HG03442 (cell line): ENCODE measurements at regions not wholly inside any gene's neighbourhood (a gene's known extent, or its start where the extent isn't known, plus 50 kb on each side); places are given as distances from the start of the nearest gene placed in this dataset.
A peak's percentile ranks its signal among the peaks of the same experiment; 100 is the strongest.
"Not testable (repeated sequence)": the region's sequence is repeated elsewhere in the genome, so short reads cannot be mapped to it uniquely, and the experiment has no call there.

Experiments used
- ATAC-seq: cut with Tn5 transposase; IDR thresholded peaks from one replicate; pipeline ENCODE4 v1.9.1; 2021; ENCODE audit warnings: mild to moderate bottlenecking, moderate library complexity; ENCODE audit not compliant: unreplicated experiment

DNA sequence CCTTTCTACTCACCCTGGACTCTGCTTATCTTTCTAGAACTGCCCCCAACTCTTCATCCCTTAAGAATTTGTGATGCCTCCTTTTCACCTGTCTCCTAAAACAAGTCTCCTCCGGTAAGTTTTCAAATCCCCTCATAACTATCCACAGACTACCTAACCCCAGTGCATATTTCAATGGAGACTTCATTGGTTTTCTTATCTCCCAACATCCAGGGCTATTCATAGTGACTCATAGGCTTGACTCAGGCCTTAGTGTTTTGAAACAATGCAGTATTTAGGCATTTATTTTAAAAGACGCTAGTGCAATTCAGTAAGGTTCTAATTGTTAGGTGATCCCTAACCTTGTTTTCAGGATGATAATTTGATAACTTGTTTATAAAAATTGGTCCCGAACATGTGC is 399.2 kb downstream of the CPS1 start:
- ATAC-seq = no peak

DNA sequence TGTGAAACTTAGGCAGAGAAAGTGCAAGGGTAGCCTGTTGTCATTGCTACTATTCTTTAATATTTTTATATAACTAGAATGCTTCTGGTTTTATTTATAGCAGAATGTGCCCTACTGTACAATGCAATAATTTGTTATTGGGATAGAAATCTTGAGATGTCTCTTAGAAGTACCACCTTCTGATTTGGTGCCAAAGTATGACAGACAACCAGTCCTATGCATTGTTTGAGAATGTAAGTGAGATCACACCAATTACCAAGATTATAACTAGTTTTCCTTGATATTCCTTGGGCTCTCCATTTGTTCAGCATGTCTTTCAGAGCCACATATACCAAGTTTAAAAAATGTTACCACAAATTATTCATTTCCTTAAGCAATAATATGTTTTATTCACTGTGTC is 399.7 kb downstream of the CPS1 start:
- ATAC-seq = no peak

DNA sequence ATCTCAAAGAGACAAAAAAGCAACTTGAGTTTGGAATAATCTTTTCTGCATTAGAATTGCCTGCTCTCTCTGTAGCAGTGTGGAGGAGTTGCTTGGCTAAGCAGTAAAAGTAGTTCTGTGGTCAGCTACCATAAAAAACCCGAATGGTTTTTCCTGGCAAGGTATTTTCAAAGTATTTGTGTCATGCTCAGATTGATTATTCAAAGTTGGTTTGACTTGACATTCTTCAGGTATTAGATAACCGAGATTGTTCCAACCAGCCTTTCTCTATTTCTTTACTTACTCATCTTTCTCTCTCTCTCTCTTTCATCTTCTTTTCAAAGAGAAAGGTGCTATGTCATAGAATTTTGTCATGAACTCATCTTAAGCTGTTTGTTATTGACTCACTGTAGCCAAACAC is 404.9 kb downstream of the CPS1 start:
- no peak for ATAC-seq

DNA sequence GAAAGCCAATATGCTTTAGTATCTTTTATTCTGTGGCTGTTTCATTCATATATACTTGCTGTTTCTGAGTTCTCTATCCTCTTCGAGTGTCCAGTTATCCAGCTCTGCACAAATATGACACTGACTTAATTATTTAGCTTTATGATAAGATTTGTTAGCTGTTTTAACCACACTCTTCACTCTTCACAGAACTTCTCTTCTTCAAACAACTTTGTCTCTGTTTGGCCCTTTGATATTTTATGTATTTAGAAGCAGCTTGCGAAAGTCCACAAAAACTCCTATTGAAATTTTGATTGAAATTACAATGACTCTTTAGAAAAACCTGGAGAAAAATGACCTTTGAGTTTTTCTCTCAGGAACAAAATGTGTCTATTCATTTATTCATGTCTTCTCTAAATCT is 407.0 kb downstream of the CPS1 start:
- no peak for ATAC-seq

DNA sequence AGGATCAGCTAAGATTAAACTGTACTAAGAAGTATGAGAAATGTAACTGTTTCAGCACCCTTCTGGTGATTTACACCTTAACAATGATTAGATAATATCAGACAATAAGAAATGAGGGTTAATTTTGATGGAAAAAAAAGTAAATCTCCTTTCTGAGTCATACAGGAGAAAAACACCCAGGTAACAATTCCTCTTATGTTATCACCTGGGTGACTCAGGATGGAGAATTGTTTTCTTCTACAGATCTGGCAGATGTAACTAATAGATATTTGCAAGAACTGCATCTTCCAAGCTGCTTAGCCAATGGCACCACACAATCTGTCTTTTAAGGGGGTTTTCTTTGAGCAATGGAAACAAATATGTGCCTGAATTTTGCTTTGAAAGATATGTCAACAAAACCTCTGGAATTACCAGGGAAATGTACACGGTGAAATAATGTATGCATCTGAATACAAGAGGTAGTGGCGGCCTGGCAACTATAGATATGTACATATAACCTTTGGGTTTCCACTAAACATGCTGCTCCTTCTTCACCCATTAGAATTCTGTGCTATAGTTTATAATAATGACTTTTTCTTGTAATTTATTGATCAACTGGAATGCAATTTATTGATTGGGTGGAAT is 407.9 kb downstream of the CPS1 start:
- no peak for ATAC-seq

DNA sequence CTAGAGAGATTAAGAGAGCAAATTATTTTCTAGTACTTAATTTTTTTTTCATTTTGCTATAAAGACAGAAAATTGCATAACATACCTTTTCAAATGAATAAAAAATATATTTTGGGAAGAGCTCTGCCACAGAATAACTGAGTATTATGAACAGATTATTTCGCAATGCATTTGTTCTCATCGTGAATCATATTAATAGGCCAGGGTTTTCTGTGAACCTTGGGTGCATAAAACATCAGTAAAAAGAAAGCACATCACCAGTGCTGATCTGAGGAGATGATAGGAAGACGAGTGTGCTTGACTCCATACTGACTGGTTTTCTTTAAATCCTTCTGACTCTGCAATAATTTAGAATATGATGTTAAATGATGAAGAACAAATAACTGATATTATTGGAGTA is 409.1 kb downstream of the CPS1 start:
- ATAC-seq = no peak

DNA sequence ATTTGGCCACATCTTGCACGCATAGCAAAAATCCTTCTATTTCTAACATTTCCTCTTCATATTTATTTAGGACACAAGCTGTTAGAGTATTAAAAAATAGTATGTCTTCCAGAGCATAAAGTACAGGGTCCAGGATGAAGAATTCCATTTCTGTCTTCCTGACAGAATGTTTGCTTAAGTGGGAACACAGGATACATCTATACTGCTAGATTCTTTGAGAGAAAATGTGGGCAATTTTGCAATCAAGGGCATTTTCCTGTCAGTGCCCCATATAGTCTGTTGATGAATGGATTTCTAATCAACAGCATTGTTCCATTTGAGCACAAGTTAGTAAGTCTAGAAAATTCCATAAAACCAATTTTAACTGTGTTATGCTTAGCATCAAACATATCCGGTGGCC is 409.9 kb downstream of the CPS1 start:
- ATAC-seq = no peak

DNA sequence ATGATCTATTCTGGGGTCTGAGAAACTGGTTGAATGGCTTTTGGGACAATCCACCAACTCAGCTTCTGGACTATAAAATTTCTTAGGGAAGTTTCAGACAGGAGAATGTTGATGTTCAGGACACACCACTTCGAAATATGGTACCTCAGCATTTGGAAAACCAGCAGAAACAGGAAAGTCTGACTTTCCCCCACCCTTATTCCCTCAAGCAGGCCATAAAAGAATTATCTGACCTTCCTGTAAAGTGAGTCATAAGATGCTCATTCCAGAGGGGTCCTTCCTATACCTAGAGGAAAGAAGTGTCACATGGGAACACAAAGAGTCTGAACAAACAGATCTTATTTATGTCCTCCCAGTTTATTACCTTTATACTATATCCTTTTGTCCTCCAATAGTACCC is 415.0 kb downstream of the CPS1 start:
- no peak for ATAC-seq

DNA sequence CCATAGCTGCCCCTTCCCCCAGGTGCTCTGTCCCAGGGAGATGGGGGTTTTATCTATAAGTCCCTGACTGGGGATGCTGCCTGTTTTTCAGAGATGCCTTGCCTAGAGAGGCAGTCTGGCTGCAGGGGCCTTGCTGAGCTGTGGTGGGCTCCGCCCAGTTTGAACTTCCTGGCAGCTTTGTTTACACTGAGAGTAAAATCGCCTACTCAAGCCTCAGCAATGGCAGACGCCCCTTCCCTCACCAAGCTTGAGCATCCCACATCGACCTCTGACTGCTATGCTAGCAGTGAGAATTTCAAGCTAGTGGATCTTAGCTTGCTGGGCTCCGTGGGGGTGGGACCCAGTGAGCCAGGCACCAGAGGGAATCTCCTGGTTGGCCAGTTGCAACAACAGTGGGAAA is 430.4 kb downstream of the CPS1 start:
- ATAC-seq = not testable (repeated sequence)

DNA sequence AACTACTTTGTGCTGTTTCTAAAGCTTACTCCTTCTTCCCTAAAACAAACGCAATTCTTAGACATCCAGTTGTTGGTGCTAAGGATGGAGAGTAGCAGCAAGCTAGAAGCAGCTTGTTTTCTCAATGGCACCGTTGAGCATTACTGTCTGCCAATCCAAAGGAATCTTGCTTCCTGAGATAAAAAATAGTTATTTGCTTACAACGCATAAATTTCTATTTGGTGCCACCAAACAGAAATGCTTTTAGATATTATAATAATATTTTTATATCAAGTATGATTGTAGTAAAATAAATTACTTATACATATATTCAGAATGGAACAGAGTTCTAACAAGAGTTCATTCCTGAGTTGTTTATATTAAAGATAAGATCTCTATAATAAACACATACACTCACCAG is 434.7 kb downstream of the CPS1 start:
- no peak for ATAC-seq

DNA sequence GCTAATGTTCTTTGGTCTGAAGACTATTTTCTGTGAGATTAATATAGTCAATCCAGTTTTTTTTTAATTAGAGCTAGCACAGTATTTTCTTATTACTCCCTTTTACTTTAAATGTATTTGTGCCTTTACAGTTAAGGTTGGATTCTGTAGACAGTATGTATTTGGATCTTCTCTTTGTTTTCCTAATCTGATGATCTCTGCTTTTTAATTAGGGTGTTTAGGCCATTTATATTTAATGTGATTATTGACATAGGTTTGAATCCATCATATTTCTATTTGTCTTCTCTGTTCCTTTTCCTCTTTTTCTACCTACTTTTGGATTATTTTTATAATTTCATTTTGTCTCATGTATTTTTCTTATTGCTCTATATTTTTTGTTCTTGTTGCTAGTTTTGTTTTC is 437.7 kb downstream of the CPS1 start:
- no peak for ATAC-seq

DNA sequence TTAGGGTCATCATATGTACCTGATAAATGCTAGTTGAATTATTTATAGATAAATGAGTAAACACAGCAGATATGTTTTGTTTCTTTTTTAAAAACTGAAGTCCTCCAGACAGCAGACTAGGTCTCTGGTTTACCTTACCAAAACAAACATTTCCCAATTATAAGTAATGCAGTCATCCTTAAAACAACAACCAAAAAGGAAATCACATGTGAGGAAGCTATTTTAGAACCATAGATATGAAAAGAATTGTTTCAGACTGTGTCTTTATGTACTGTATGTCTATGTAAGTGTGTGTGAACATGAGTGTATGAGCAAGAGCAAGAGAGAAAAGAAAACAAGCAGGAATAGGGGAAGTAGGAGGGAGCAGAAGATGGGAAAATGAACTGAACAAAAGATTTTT is 441.0 kb downstream of the CPS1 start:
- no peak for ATAC-seq

DNA sequence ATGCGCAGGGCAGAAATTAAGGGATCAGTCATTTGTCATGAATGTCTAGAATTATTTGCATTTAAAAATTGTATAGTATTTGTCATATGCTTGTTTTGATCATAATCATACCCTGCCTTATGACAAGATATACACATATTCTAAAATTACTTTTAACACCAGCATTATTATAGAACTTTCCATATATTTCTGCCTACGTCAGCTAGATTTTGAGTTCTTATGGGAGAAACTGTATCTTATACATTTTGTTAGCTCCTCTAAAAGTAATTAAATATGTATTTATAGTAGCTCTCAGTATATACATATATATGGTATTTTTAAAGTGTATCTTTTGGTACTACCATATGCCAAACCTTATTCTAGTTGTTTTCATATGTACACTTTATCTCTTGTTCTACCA is 441.9 kb downstream of the CPS1 start:
- no peak for ATAC-seq

DNA sequence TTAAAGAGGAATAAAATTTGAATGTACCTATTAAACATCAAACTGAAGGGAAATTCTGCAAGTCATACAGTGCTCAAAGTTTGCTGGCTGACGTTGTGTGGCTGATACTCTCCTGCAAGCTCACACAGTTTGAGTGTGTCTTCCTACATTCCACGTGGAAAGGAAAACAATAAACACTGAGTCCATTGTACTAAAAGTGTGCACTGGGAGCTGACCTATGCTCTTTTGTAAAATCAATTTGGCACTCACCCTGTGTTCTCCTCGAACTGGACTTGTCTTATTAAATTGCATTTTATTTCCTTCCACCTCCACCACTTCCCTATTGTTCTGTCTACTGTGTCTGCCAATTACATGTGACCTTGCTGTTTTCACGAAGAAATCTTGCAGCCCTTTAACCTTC is 458.0 kb downstream of the CPS1 start:
- ATAC-seq = no peak

DNA sequence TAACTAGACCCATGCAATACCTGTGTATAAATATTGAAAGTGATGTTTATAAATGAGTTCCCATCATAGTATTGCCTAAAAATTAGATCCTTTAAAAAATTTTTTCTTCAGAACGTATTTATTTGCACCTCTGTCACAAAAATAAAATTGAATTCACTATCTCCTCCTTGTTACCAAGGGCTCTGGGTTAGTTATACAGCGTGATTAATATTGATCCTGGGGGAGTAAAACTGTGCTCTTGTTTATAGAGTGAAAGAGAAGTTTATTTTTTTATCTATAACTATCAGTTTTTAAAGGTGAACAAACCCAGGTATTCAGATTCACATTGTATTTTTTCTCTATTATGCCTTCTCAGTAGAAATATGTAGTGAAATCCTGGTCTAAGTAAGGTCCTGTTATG is 458.5 kb downstream of the CPS1 start:
- no peak for ATAC-seq

DNA sequence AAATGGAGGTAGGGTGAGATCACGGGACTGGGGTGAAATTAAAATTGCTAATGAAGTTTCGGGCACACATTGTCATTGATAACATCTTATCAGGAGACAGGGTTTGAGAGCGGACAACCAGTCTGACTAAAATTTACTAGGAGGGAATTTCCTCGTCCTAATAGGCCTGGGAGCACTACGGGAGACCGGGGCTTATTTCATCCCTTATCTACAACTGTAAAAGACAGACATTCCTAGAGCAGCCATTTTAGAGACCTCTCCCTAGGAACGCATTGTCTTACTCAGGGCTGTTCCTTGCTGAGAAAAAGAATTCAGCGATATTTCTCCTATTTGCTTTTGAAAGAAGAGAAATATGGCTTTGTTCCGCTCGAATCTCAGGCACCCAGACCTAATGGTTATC is 468.7 kb downstream of the CPS1 start:
- not testable (repeated sequence) for ATAC-seq

DNA sequence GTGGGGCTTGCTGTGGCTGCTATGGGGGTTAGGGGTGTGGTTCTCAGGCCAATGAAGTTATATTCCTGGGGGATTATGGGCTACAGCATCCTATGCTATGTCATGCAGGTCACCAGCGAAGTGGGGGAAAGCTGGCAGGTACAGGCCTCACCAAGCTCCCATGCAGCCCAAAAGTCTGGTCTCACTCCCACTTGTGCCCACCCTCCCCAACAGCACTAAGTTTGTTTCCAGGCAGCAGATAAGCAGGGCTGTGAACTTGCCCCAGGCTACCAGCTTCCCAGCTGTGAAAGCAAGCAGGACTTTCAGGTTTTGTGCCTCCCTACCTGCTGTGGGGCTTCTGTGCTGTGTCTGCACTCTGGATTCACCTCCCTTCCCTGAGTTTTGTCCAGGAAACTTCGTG is 469.7 kb downstream of the CPS1 start:
- no peak for ATAC-seq

DNA sequence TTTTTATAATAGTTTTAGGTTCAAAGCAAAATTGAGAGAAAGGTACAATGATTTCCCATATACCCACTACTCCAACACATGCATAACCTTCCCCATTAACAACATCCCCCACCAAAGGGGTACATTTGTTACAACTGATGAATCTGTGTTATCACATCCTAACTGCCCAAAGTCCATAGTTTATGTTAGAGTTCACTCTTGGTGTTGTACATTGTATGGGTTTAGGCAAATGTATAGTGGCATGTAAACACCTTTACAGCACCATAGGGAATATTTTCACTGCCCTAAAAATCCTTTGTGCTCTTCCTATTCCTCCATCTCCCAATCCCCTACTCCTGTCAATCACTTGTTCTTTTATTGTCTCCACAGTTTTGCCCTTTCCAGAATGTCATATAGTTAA is 471.6 kb downstream of the CPS1 start:
- ATAC-seq = no peak

DNA sequence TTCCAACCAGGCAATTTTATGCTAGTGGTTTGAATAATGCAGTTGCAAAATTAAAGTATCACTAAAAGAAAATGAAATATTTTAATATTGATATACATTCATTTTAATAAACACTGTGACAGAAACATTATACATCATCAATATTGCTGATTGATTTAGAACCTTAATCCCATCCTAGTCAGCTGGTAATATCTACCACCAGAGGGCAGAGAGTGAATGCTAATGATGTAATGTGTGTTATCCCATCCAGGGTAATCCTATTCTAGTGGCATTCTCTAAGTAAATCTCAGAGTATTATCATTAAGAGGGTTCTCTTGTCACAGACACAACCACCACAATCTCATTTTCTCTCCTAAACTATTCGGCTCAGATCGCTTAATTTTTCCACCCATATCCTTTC is 477.4 kb downstream of the CPS1 start:
- ATAC-seq = no peak

DNA sequence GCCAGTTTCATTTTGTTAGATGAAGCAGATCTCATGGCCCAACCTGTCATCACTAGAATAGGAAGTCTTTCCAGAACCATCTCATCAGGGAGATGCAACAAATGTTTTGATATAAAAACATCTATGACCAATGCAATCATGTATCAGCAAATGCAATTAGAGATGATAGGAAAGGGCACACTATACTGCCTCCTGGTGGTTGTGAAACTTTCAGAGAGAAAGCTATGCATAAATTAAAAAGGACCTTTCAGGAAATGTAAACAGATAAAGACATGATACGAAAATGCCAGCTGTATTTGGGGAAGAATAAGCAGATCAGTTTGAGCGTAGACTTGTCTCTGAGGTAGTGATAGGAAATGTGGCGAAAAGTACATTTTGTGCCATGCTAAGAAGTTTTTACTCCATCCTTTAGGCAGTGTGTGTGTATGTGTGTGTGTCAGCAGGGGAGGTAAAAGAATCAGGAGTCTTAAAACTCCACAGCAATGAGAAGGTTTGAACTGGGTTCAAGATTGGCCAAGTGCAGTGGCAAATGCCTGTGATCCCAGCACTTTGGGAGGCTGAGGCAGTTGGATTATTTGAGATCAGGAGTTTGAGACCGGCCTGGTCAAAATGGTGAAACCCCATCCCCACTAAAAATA is 479.3 kb downstream of the CPS1 start:
- peak; percentile 76 for ATAC-seq

DNA sequence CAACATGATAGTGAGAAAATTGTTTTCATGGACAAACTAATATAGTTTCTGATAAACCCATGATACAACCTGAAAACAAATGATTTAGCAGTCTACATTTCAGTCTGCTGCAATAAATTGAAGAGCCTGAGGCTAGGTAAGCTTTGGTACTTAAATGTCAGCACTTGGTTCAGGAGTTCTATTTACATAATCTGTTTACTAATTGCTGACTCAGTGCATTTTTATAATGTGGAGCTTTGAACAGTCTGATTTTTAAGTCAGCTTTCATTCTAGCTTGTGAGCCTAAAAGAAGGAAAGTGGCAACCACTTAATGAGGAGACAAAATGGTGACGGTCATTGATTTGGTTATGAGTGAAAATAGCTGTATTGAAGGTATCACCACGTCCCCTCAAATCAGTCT is 488.6 kb downstream of the CPS1 start:
- ATAC-seq = no peak

DNA sequence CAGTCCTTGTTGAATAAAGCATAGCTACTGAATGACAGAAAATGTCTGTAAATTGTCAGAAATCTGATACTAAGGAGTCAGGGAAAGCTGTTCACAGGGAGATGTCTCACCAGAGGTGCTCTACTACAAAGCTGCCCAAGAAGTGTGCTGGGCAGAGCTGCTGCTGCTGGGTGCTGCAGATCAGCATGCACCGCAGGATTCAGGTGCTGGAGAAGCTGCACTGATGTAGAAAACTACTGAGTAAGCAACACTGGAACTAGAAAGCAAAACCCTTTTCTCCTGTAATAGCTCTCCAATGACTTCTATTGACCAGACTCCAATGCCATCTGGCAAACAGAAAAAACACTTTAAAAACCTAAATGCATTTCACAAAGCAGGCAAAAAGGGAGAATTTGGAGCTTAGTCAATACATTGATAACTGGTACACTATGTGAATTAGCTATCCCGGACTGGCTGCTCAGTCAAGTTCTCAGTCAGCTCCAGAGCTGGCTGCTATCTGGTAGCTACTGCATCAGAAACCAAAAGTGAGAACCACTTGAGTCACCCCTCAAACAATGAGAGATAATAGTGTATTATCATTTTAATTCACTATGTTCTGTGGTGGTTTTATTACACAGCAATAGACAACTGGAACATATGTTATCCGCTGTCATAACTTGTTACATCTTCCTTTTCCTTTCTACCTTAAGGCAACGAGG is 493.1 kb downstream of the CPS1 start:
- ATAC-seq = no peak

DNA sequence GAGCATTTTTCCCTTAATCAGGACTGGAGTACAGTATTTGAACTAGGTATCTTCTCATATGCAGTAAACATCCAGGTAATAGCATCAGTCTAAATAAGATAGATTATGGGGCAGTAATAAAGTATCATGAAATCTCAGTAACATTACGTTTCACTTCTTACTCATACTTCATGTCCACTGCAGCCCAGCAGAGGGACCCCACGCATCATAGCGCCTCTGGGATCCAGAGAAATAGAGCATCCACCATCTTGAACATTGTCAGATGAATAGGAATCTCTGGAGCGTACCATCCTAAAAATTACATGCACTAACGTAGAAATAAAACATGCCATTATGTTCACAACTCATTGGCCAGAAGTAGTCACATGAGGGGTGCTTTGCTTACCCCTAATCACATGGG is 499.0 kb downstream of the CPS1 start:
- no peak for ATAC-seq
